BLaER1 (cell line): ENCODE measurements at regions not wholly inside any gene's neighbourhood (a gene's known extent, or its start where the extent isn't known, plus 50 kb on each side); places are given as distances from the start of the nearest gene placed in this dataset.

Experiments used
- H3K27ac ChIP-seq: shearing (Covaris generic); formaldehyde crosslinking; 2 replicates; pipeline ENCODE4 v1.8.1; 2022
- H3K27me3 ChIP-seq: shearing (Covaris generic); formaldehyde crosslinking; 2 replicates; pipeline ENCODE4 v1.8.1; 2022
- H3K36me3 ChIP-seq: shearing (Covaris generic); formaldehyde crosslinking; 2 replicates; pipeline ENCODE4 v1.8.1; 2022
- H3K4me1 ChIP-seq: shearing (Covaris generic); formaldehyde crosslinking; 2 replicates; pipeline ENCODE4 v1.8.1; 2022
- H3K4me2 ChIP-seq: shearing (Covaris generic); formaldehyde crosslinking; 2 replicates; pipeline ENCODE4 v1.8.1; 2022
- H3K4me3 ChIP-seq: shearing (Covaris generic); formaldehyde crosslinking; 2 replicates; pipeline ENCODE4 v1.8.1; 2022
- H3K9ac ChIP-seq: shearing (Covaris generic); formaldehyde crosslinking; 2 replicates; pipeline ENCODE4 v1.8.1; 2022
- H3K9me3 ChIP-seq: shearing (Covaris generic); formaldehyde crosslinking; 2 replicates; pipeline ENCODE4 v1.8.1; 2022
- H4K20me1 ChIP-seq: shearing (Covaris generic); formaldehyde crosslinking; 2 replicates; pipeline ENCODE4 v1.8.1; 2022
- Cebpa-rat ChIP-seq: shearing (Covaris generic); IDR thresholded peaks from 2 replicates; pipeline ENCODE4 v1.8.1; 2022

- no peak overlapping the region for H3K9ac ChIP-seq
- no peaks in the 10 kb centered on the region for H3K36me3 ChIP-seq
- H3K4me2 ChIP-seq: no peak overlapping the region
- no peak for TF ChIP-seq Cebpa-rat
- no peaks in the 10 kb centered on the region for H3K27me3 ChIP-seq
- H3K4me3 ChIP-seq: no peak overlapping the region
- H3K9me3 ChIP-seq: no peaks in the 10 kb centered on the region
- H4K20me1 ChIP-seq: no peaks in the 10 kb centered on the region
- H3K27ac ChIP-seq: no peak overlapping the region
- H3K4me1 ChIP-seq: no peaks in the 10 kb centered on the region
Measured at GRCh38 chr13:91148098-91148497, 199.4 kb upstream of the MIR17HG start.

DNA sequence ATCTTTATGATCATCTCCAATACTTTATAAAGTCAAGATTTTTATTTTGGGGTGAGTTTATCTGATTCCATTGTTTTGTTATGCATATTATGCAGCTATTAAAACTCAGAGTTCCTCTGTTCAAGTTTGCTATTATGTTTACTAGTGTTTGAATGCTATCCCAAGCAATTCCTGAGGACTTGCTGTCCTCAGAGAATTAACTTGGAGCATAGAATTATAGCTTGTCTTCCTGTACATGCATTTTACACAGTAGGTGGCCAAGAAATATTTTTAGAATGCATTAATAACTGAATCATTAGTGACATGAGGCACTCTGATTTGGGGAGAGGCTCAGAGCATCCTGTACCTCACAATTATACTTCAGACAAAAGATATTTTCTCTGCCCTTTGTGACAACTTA is 195.6 kb upstream of the MIR17HG start:
- Histone ChIP-seq H3K9ac (no peak overlapping the region), H3K27ac (no peak overlapping the region), H3K36me3 (no peaks in the 10 kb centered on the region), H3K27me3 (no peaks in the 10 kb centered on the region), H3K4me3 (no peak overlapping the region), H4K20me1 (no peaks in the 10 kb centered on the region), H3K4me2 (no peak overlapping the region), H3K9me3 (no peaks in the 10 kb centered on the region), H3K4me1 (no peaks in the 10 kb centered on the region)
- TF ChIP-seq Cebpa-rat: no peak

DNA sequence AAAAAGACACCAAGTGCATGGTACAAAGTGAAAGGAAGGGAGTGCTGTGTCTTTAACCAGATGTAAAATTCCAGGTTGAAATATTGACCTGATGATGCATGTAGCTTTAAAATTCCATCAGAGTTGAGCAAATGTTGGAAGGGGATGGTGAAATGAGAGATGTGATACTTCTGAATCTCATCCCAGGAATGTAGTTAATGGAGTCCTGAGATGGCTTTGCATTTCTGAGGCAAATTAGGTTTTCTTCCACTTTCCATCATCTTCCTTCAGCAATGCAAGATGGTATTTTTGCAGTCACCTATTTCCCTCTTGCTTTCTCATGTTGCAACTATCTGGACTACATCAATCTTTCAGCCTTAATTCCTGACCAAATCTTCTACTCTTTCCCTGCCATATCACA is 194.1 kb upstream of the MIR17HG start:
- H3K4me3 ChIP-seq: no peak overlapping the region
- H3K4me1 ChIP-seq: no peaks in the 10 kb centered on the region
- no peak overlapping the region for H3K9ac ChIP-seq
- no peak overlapping the region for H3K4me2 ChIP-seq
- no peaks in the 10 kb centered on the region for H4K20me1 ChIP-seq
- no peaks in the 10 kb centered on the region for H3K27me3 ChIP-seq
- H3K9me3 ChIP-seq: no peaks in the 10 kb centered on the region
- no peaks in the 10 kb centered on the region for H3K36me3 ChIP-seq
- no peak overlapping the region for H3K27ac ChIP-seq
- no peak for TF ChIP-seq Cebpa-rat

- no peak overlapping the region for H3K4me3 ChIP-seq
- no peak overlapping the region for H3K27ac ChIP-seq
- no peak overlapping the region for H3K4me2 ChIP-seq
- H3K9ac ChIP-seq: no peak overlapping the region
- H4K20me1 ChIP-seq: no peaks in the 10 kb centered on the region
- H3K36me3 ChIP-seq: no peaks in the 10 kb centered on the region
- H3K9me3 ChIP-seq: no peaks in the 10 kb centered on the region
- H3K4me1 ChIP-seq: no peaks in the 10 kb centered on the region
- H3K27me3 ChIP-seq: no peaks in the 10 kb centered on the region
- TF ChIP-seq Cebpa-rat: no peak
Measured at GRCh38 chr13:91154558-91155353, 192.7 kb upstream of the MIR17HG start.

DNA sequence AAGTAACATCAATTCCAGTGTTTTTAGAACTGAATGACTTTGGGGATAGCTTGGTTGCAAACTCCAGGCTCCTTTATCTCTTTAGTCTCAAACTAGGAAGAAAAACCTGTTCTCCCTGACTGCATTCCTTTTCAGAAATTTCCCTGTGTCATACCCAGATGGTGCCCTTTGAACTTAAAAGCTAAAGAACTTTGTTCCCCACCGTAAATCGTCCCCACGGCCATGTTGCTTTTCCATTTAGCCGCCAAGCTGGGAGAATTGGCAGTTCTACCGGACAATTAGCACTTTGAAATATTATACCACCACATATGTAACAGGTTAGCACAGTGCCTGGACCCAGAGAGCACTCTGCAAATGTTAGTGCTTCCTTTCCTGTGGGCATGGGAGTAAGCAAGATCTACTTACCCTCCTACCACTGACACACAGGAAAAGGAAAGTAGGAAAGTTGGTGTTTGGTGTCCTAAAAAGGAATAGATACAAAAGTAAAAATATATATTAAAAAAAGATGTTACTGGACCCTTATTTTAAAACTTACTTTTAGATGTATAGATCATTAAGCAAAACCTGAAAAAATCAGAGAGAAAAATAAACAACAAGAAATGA is 191.9 kb upstream of the MIR17HG start:
- Histone ChIP-seq H3K9me3 (no peaks in the 10 kb centered on the region), H3K27ac (no peak overlapping the region), H4K20me1 (no peaks in the 10 kb centered on the region), H3K36me3 (no peaks in the 10 kb centered on the region), H3K4me2 (no peak overlapping the region), H3K4me1 (no peaks in the 10 kb centered on the region), H3K4me3 (no peak overlapping the region), H3K27me3 (no peaks in the 10 kb centered on the region), H3K9ac (no peak overlapping the region)
- no peak for TF ChIP-seq Cebpa-rat

GRCh38 chr13:91157273-91158016 is 190.0 kb upstream of the MIR17HG start:
- Histone ChIP-seq H3K27ac (no peak overlapping the region), H3K9ac (no peak overlapping the region), H4K20me1 (no peaks in the 10 kb centered on the region), H3K4me3 (no peak overlapping the region), H3K9me3 (no peaks in the 10 kb centered on the region), H3K4me2 (no peak overlapping the region), H3K36me3 (no peaks in the 10 kb centered on the region), H3K4me1 (no peaks in the 10 kb centered on the region), H3K27me3 (no peaks in the 10 kb centered on the region)
- no peak for TF ChIP-seq Cebpa-rat

- no peak for TF ChIP-seq Cebpa-rat
- H3K4me2 ChIP-seq: no peak overlapping the region
- no peaks in the 10 kb centered on the region for H3K4me1 ChIP-seq
- no peaks in the 10 kb centered on the region for H4K20me1 ChIP-seq
- H3K36me3 ChIP-seq: no peaks in the 10 kb centered on the region
- H3K9me3 ChIP-seq: no peaks in the 10 kb centered on the region
- H3K27ac ChIP-seq: no peak overlapping the region
- no peak overlapping the region for H3K4me3 ChIP-seq
- H3K9ac ChIP-seq: no peak overlapping the region
- H3K27me3 ChIP-seq: no peaks in the 10 kb centered on the region
Measured at GRCh38 chr13:91158017-91158395, 189.5 kb upstream of the MIR17HG start.

GRCh38 chr13:91162180-91162579 is 185.3 kb upstream of the MIR17HG start:
- Histone ChIP-seq H3K9ac (no peak overlapping the region), H3K27me3 (no peaks in the 10 kb centered on the region), H3K36me3 (no peaks in the 10 kb centered on the region), H3K4me1 (no peaks in the 10 kb centered on the region), H3K4me2 (no peak overlapping the region), H3K27ac (no peak overlapping the region), H3K4me3 (no peak overlapping the region), H4K20me1 (no peaks in the 10 kb centered on the region), H3K9me3 (no peaks in the 10 kb centered on the region)
- TF ChIP-seq Cebpa-rat: no peak

DNA sequence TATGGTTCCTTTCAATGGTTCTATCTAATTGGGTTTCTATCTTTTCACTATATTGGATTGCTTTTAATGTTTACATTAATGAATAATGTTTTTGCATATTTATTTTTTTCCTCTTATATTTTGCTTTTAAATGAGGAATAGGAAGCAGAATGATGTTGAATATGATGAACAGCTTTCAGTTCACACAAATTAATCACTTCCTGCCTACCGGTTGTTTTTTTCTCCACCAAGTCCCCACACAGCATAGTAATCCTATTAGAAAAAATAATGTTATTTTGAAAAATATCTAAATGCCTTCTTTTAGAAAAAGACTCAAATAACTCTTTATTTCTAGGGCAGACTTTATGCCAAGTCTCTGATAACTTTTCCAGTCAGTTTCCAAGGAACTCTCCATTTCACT is 184.9 kb upstream of the MIR17HG start:
- Histone ChIP-seq H3K4me2 (no peak overlapping the region), H3K4me1 (no peaks in the 10 kb centered on the region), H3K9me3 (no peaks in the 10 kb centered on the region), H3K4me3 (no peak overlapping the region), H3K27me3 (no peaks in the 10 kb centered on the region), H3K27ac (no peak overlapping the region), H3K9ac (no peak overlapping the region), H4K20me1 (no peaks in the 10 kb centered on the region), H3K36me3 (no peaks in the 10 kb centered on the region)
- no peak for TF ChIP-seq Cebpa-rat

GRCh38 chr13:91165758-91166157 is 181.7 kb upstream of the MIR17HG start:
- no peak overlapping the region for H3K27ac ChIP-seq
- H3K27me3 ChIP-seq: no peaks in the 10 kb centered on the region
- H3K4me3 ChIP-seq: no peak overlapping the region
- H4K20me1 ChIP-seq: no peaks in the 10 kb centered on the region
- no peaks in the 10 kb centered on the region for H3K4me1 ChIP-seq
- no peaks in the 10 kb centered on the region for H3K9me3 ChIP-seq
- H3K9ac ChIP-seq: no peak overlapping the region
- H3K4me2 ChIP-seq: no peak overlapping the region
- no peaks in the 10 kb centered on the region for H3K36me3 ChIP-seq
- no peak for TF ChIP-seq Cebpa-rat
